ENCODE measurements at regions not wholly inside any gene's neighbourhood (a gene's known extent, or its start where the extent isn't known, plus 50 kb on each side); places are given as distances from the start of the nearest gene placed in this dataset.

GRCh38 chr2:78541088-78541450 lies 484.4 kb upstream of the REG3G start:
- ATAC-seq (no peak), DNase-seq (no peak)
- peaks cover 15% of the 10 kb centered on the region for H3K9me3 Mint-ChIP-seq
- no peaks in the 10 kb centered on the region for H3K4me1 Mint-ChIP-seq (ENCODE audit: low read depth)
- H3K36me3 Mint-ChIP-seq (ENCODE audit: insufficient read depth), result no peaks in the 10 kb centered on the region
- no peaks in the 10 kb centered on the region for H3K27me3 Mint-ChIP-seq (ENCODE audit: low read depth)
- H3K4me3 Mint-ChIP-seq, result no peak overlapping the region

DNA sequence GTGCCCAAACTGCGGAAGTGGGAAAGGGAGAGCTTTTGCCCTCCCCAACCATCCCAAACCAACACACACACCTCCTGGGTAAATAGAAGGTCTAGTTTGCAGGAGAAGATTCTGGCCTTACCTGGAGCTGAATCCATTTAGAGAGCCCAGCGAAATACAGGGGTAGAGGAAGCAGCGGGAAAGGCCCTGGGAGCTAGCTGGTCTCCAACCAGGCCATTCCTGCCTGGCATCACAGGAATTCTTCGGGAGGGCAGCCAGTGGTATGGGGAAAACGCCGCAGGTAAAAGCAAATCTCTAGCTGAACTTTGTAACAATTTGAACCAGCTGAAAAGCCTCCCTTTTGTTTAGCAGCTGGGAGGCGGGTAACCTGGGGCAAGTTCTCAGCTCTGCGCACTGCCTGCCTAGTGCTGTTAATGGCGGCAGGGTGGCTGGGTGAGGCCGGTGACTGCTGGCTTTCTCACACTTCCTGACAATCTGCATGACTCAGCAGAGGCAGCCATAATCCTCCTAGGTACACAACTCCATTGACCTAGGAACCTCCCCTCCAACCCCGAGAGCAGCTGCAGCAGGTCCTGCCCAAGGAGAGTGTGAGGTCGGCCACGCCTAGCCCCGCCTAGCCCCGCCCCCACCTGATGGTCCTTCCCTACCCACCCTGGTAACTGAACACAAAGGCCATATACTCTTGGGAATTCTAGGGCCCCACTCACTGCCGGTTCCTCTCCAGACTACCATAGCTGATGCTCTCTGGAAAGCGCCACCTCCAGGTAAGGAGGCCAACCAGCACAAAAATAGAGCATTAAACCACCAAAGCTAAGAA lies 483.8 kb upstream of the REG3G start:
- ATAC-seq (no peak), DNase-seq (no peak)
- H3K36me3 Mint-ChIP-seq (ENCODE audit: insufficient read depth), result no peaks in the 10 kb centered on the region
- no peak overlapping the region for H3K4me3 Mint-ChIP-seq
- no peaks in the 10 kb centered on the region for H3K4me1 Mint-ChIP-seq (ENCODE audit: low read depth)
- peaks cover 15% of the 10 kb centered on the region for H3K9me3 Mint-ChIP-seq
- H3K27me3 Mint-ChIP-seq (ENCODE audit: low read depth), result no peaks in the 10 kb centered on the region

DNA sequence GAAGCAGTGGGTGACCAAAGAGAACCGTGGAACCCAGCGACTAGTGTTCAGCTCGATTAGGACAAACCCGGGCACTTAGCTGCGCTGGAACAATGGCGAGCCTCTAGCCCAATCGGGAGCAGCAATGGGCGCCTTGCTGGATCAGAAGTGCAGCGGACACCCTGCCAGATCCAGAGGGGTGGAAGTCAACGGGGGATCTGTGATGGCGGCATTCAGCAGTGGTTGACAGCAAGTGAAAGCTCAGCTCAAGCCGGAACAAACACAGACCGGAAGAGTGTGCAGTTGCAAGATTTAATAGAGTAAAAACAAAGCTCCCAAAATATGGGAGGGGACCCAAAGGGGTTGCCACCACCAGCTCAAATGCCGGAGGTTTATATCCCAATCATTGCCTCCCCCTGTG lies 478.7 kb upstream of the REG3G start:
- Mint-ChIP-seq H3K9me3 (peaks cover 17% of the 10 kb centered on the region), H3K4me3 (no peak overlapping the region), H3K36me3 (ENCODE audit: insufficient read depth) (no peaks in the 10 kb centered on the region), H3K27me3 (ENCODE audit: low read depth) (no peaks in the 10 kb centered on the region), H3K4me1 (ENCODE audit: low read depth) (no peaks in the 10 kb centered on the region)
- ATAC-seq, result no peak
- no peak for DNase-seq

- Mint-ChIP-seq H3K4me3 (no peak overlapping the region), H3K36me3 (ENCODE audit: insufficient read depth) (no peaks in the 10 kb centered on the region), H3K9me3 (peaks cover 17% of the 10 kb centered on the region), H3K27me3 (ENCODE audit: low read depth) (no peaks in the 10 kb centered on the region), H3K4me1 (ENCODE audit: low read depth) (no peaks in the 10 kb centered on the region)
- DNase-seq (no peak), ATAC-seq (no peak)
These were observed 475.7 kb upstream of the REG3G start for GRCh38 chr2:78549766-78550165.

- H3K27me3 Mint-ChIP-seq (ENCODE audit: low read depth), result no peaks in the 10 kb centered on the region
- ATAC-seq (no peak), DNase-seq (no peak)
- no peaks in the 10 kb centered on the region for H3K36me3 Mint-ChIP-seq (ENCODE audit: insufficient read depth)
- no peaks in the 10 kb centered on the region for H3K4me1 Mint-ChIP-seq (ENCODE audit: low read depth)
- no peak overlapping the region for H3K4me3 Mint-ChIP-seq
- peaks cover 27% of the 10 kb centered on the region for H3K9me3 Mint-ChIP-seq
These were observed 471.4 kb upstream of the REG3G start for GRCh38 chr2:78553866-78554647.

DNA sequence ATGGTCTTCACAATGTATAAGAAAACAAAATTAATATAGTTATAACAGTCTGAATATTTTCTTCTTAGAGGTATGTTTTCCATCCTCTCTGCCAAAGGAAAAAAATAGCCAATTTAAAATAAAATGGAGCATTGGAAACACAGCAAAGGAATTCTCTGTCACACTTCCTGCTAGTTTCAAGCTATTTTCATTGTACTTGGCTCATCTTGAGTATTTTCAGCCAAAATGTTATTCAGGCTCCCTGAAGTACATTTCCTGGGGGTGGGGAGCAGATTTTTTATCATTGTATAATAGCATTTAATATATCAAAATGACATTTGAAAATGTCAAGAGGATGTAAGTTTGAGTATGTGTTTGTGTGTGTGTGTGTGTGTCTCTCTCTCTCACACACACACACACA lies 463.6 kb upstream of the REG3G start:
- ATAC-seq, result no peak
- H3K9me3 Mint-ChIP-seq, result peaks cover 14% of the 10 kb centered on the region

GRCh38 chr2:78564666-78565065 lies 460.8 kb upstream of the REG3G start:
- H3K4me3 Mint-ChIP-seq, result no peak overlapping the region
- no peaks in the 10 kb centered on the region for H3K4me1 Mint-ChIP-seq (ENCODE audit: low read depth)
- DNase-seq (no peak), ATAC-seq (no peak)
- no peaks in the 10 kb centered on the region for H3K36me3 Mint-ChIP-seq (ENCODE audit: insufficient read depth)
- H3K9me3 Mint-ChIP-seq, result peaks cover 13% of the 10 kb centered on the region
- no peaks in the 10 kb centered on the region for H3K27me3 Mint-ChIP-seq (ENCODE audit: low read depth)

More for the DNA sequence above, 463.6 kb upstream of the REG3G start:
- Mint-ChIP-seq H3K4me3 (no peak overlapping the region), H3K27me3 (ENCODE audit: low read depth) (no peaks in the 10 kb centered on the region), H3K36me3 (ENCODE audit: insufficient read depth) (no peaks in the 10 kb centered on the region), H3K4me1 (ENCODE audit: low read depth) (no peaks in the 10 kb centered on the region)
- DNase-seq, result no peak

DNA sequence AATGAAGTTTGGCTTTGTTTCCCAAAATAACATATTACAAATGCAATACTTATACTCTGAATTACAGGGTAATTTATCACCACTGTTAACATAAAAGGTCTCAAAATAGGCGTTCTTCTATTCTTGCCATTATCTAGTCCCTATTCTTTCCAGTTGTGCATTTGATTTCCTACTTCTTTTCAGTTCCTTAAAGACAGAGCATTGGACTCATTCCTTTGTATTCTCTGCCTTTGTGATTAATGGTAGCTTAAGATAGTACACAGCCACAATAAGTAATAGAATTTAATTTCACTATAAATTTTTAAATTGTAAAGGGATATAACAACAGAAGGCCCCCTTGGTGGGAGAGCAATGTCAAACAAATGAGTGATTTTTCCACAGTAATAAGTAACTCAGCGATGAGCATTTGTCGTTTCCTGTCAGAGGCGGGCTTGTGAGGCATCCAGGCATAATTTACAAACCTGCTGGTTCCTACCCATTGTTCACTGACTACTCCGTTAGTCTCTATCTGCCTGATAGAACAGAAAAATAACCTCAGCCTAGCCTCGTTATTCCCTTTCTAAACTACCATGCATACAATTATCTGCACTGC lies 456.6 kb upstream of the REG3G start:
- H3K27me3 Mint-ChIP-seq (ENCODE audit: low read depth), result no peaks in the 10 kb centered on the region
- DNase-seq (no peak), ATAC-seq (no peak)
- no peak overlapping the region for H3K4me3 Mint-ChIP-seq
- H3K9me3 Mint-ChIP-seq, result peaks cover 15% of the 10 kb centered on the region
- no peaks in the 10 kb centered on the region for H3K36me3 Mint-ChIP-seq (ENCODE audit: insufficient read depth)
- no peaks in the 10 kb centered on the region for H3K4me1 Mint-ChIP-seq (ENCODE audit: low read depth)

- Mint-ChIP-seq H3K27me3 (ENCODE audit: low read depth) (no peaks in the 10 kb centered on the region), H3K4me1 (ENCODE audit: low read depth) (no peaks in the 10 kb centered on the region), H3K36me3 (ENCODE audit: insufficient read depth) (no peaks in the 10 kb centered on the region), H3K9me3 (peaks cover 8% of the 10 kb centered on the region), H3K4me3 (no peak overlapping the region)
- ATAC-seq (no peak), DNase-seq (no peak)
These were observed 449.1 kb upstream of the REG3G start for GRCh38 chr2:78576409-78576808.

GRCh38 chr2:78585871-78586270 lies 439.6 kb upstream of the REG3G start:
- no peak for DNase-seq
- H3K4me1 Mint-ChIP-seq (ENCODE audit: low read depth), result no peaks in the 10 kb centered on the region
- H3K36me3 Mint-ChIP-seq (ENCODE audit: insufficient read depth), result no peaks in the 10 kb centered on the region
- no peak for ATAC-seq
- H3K4me3 Mint-ChIP-seq, result no peak overlapping the region
- no peaks in the 10 kb centered on the region for H3K27me3 Mint-ChIP-seq (ENCODE audit: low read depth)
- H3K9me3 Mint-ChIP-seq, result peaks cover 19% of the 10 kb centered on the region

GRCh38 chr2:78586316-78586715 lies 439.2 kb upstream of the REG3G start:
- no peaks in the 10 kb centered on the region for H3K36me3 Mint-ChIP-seq (ENCODE audit: insufficient read depth)
- peaks cover 16% of the 10 kb centered on the region for H3K9me3 Mint-ChIP-seq
- DNase-seq (no peak), ATAC-seq (no peak)
- H3K4me1 Mint-ChIP-seq (ENCODE audit: low read depth), result no peaks in the 10 kb centered on the region
- no peak overlapping the region for H3K4me3 Mint-ChIP-seq
- H3K27me3 Mint-ChIP-seq (ENCODE audit: low read depth), result no peaks in the 10 kb centered on the region

DNA sequence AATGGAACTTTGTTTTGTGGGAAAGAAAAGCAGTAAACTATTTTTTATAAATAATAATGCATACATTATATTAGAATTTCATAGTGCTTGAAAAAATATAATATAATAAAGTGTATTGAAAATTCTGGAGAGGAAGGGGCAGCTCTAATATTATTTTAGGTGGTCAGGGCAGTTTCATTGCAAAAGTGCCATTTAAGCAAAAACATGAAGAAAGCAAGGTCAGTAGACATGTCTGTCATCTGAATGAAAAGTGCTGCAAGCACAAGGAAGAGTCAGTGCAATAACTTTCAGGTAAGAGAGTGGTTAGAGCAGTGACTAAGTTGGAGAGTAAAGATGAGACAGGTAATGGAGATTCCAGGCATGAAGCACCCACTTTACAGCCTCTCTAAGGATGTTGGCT lies 435.6 kb upstream of the REG3G start:
- DNase-seq, result no peak
- Mint-ChIP-seq H3K9me3 (peaks cover 12% of the 10 kb centered on the region), H3K36me3 (ENCODE audit: insufficient read depth) (no peaks in the 10 kb centered on the region), H3K4me1 (ENCODE audit: low read depth) (no peaks in the 10 kb centered on the region), H3K4me3 (no peak overlapping the region), H3K27me3 (ENCODE audit: low read depth) (no peaks in the 10 kb centered on the region)
- no peak for ATAC-seq

DNA sequence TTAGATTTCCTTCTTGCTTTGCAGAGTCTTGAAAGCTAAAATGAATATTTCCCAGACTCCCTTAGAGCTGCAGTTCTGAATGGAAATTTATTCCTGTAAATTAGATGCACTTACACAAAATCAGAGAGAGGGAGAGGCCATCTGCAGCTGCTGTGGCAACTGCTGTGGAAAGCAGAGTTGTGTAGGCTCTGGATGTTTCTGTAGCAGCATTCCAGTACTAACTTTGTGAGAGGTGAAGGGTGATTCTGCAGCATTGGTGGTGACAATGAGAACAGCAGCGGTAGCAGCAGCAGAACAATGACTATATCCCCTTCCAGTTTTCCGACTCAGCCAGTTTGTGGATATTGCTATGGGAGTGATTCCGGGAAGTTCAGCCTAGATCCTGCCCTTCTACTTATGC lies 433.0 kb upstream of the REG3G start:
- Mint-ChIP-seq H3K9me3 (peaks cover 11% of the 10 kb centered on the region), H3K4me3 (no peak overlapping the region), H3K36me3 (ENCODE audit: insufficient read depth) (no peaks in the 10 kb centered on the region), H3K27me3 (ENCODE audit: low read depth) (no peaks in the 10 kb centered on the region), H3K4me1 (ENCODE audit: low read depth) (no peaks in the 10 kb centered on the region)
- ATAC-seq (no peak), DNase-seq (no peak)

- DNase-seq (no peak), ATAC-seq (no peak)
- H3K4me1 Mint-ChIP-seq (ENCODE audit: low read depth), result no peaks in the 10 kb centered on the region
- no peaks in the 10 kb centered on the region for H3K27me3 Mint-ChIP-seq (ENCODE audit: low read depth)
- H3K36me3 Mint-ChIP-seq (ENCODE audit: insufficient read depth), result no peaks in the 10 kb centered on the region
- H3K9me3 Mint-ChIP-seq, result peaks cover 8% of the 10 kb centered on the region
- no peak overlapping the region for H3K4me3 Mint-ChIP-seq
These were observed 424.4 kb upstream of the REG3G start for GRCh38 chr2:78601113-78601512.

DNA sequence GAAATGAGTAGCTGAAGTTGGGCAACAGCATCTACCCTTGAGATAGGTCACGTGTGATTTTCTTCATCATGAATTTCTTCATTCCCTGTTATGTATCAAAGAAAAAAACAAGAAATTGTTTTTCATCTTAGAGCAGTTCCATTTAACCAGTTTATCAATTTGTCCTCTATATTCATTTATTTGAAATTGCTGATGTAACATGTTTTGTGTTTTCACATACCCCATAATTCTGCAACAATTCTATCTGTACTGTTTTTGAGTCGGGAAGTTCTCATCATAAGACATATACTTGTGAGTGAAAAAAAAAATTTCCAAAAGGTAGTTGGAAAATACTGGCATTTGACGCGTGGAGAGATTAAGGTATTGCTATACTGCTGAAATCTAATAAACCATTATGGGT lies 422.6 kb upstream of the REG3G start:
- no peak for ATAC-seq
- DNase-seq, result no peak
- H3K4me3 Mint-ChIP-seq, result no peak overlapping the region
- peaks cover 7% of the 10 kb centered on the region for H3K9me3 Mint-ChIP-seq
- H3K27me3 Mint-ChIP-seq (ENCODE audit: low read depth), result no peaks in the 10 kb centered on the region
- no peaks in the 10 kb centered on the region for H3K4me1 Mint-ChIP-seq (ENCODE audit: low read depth)
- H3K36me3 Mint-ChIP-seq (ENCODE audit: insufficient read depth), result no peaks in the 10 kb centered on the region
